Fibroblast of lung (primary cell): ENCODE measurements at regions not wholly inside any gene's neighbourhood (a gene's known extent, or its start where the extent isn't known, plus 50 kb on each side); places are given as distances from the start of the nearest gene placed in this dataset.

ENCODE experiments used
- DNase-seq, 2 donors: peaks; one replicate each; pipeline versions ENCODE4 v3.0.0 to v3.0.0-alpha.2; 2010; ENCODE audit warnings: low read depth in 2 of 2
- H2AFZ ChIP-seq: 2 replicates; pipeline ENCODE4 v1.5.1; 2012; ENCODE audit warnings: low read length, control low read depth, inconsistent platforms
- H3K27ac ChIP-seq: 2 replicates; pipeline ENCODE4 v1.5.1; 2011; ENCODE audit warnings: low read length, control low read depth; ENCODE audit not compliant: insufficient read depth
- H3K27me3 ChIP-seq: 2 replicates; pipeline ENCODE4 v1.5.1; 2011; ENCODE audit warnings: mild to moderate bottlenecking, low read length; ENCODE audit not compliant: control insufficient read depth, insufficient read depth
- H3K36me3 ChIP-seq: 2 replicates; pipeline ENCODE4 v1.5.1; 2011; ENCODE audit warnings: low read length; ENCODE audit not compliant: control insufficient read depth, insufficient read depth
- H3K4me1 ChIP-seq: 2 replicates; pipeline ENCODE4 v1.5.1; 2011; ENCODE audit warnings: low read length; ENCODE audit not compliant: control insufficient read depth, insufficient read depth; ENCODE audit errors: extremely low read depth
- H3K4me2 ChIP-seq: 2 replicates; pipeline ENCODE4 v1.5.1; 2011; ENCODE audit warnings: low read length, control low read depth; ENCODE audit not compliant: insufficient read depth; ENCODE audit errors: extremely low read depth
- H3K4me3 ChIP-seq, 4 experiments: fragments of 200-600 bp in 1 of 4; sonication (generic) in 1 of 4; replicated peaks in 1 of 4; 2 replicates each; pipeline ENCODE4 v1.5.1; 2011 to 2016; ENCODE audit warnings: low read length in 4 of 4, low read depth in 3 of 4, mild to moderate bottlenecking in 3 of 4, control low read depth in 2 of 4, inconsistent platforms in 1 of 4, mixed read lengths in 1 of 4; ENCODE audit not compliant: insufficient read depth in 1 of 4; ENCODE audit errors: control extremely low read depth in 1 of 4
- H3K79me2 ChIP-seq: 2 replicates; pipeline ENCODE4 v1.5.1; 2012; ENCODE audit warnings: mild to moderate bottlenecking, low read length, inconsistent platforms; ENCODE audit not compliant: control insufficient read depth, insufficient read depth
- H3K9ac ChIP-seq: 2 replicates; pipeline ENCODE4 v1.5.1; 2011; ENCODE audit warnings: mild to moderate bottlenecking, low read length, control low read depth; ENCODE audit not compliant: insufficient read depth
- H3K9me3 ChIP-seq: 2 replicates; pipeline ENCODE4 v1.5.1; 2012; ENCODE audit warnings: low read depth, low read length; ENCODE audit not compliant: control insufficient read depth, insufficient read depth
- H4K20me1 ChIP-seq: 2 replicates; pipeline ENCODE4 v1.5.1; 2011; ENCODE audit warnings: low read length; ENCODE audit not compliant: control insufficient read depth, insufficient read depth; ENCODE audit errors: extremely low read depth
- CTCF ChIP-seq, 2 donors: IDR thresholded peaks in 1 of 2; conservative IDR thresholded peaks in 1 of 2; 1 replicate in 1 of 2; 2 replicates in 1 of 2; pipeline ENCODE4 v1.5.1; 2011 to 2012; ENCODE audit warnings: low read length in 2 of 2, control low read depth in 1 of 2, inconsistent platforms in 1 of 2, low read depth in 1 of 2, mild to moderate bottlenecking in 1 of 2
- EZH2 ChIP-seq: IDR thresholded peaks from 2 replicates; pipeline ENCODE4 v1.5.1; 2012; ENCODE audit warnings: low read length, control low read depth, mild to moderate bottlenecking; ENCODE audit errors: missing control alignments

- TF ChIP-seq CTCF (conservative IDR thresholded peaks at IDR 0.05 in 1 of 2, IDR thresholded peaks at IDR 0.05 in 1 of 2; ENCODE audit: low read depth in 1 of 2, low read length in 2 of 2) = no peak
- TF ChIP-seq EZH2 = no peak
- no peaks in the 10 kb centered on the region for H3K36me3 ChIP-seq
- H3K4me1 ChIP-seq = no peaks in the 10 kb centered on the region
- no peak overlapping the region for H3K27ac ChIP-seq
- no peak overlapping the region for H2AFZ ChIP-seq
- H3K9ac ChIP-seq = no peak overlapping the region
- no peaks in the 10 kb centered on the region for H3K27me3 ChIP-seq
- DNase-seq = peak in 1 of 2 donors; percentile 87
- H3K4me3 ChIP-seq = no peak overlapping the region
- H4K20me1 ChIP-seq = no peaks in the 10 kb centered on the region
- H3K9me3 ChIP-seq = no peaks in the 10 kb centered on the region
- H3K4me2 ChIP-seq = no peak overlapping the region
- H3K79me2 ChIP-seq = no peaks in the 10 kb centered on the region
Observed at GRCh38 chr5:107284822-107285525, 385.8 kb downstream of the EFNA5 start.

GRCh38 chr5:107282061-107282460, 388.7 kb downstream of the EFNA5 start:
- no peaks in the 10 kb centered on the region for H3K4me1 ChIP-seq
- no peaks in the 10 kb centered on the region for H3K9me3 ChIP-seq
- no peak overlapping the region for H3K4me3 ChIP-seq
- no peak overlapping the region for H3K4me2 ChIP-seq
- H4K20me1 ChIP-seq = no peaks in the 10 kb centered on the region
- H3K27ac ChIP-seq = no peak overlapping the region
- H2AFZ ChIP-seq = no peak overlapping the region
- DNase-seq = peak in 1 of 2 donors; percentile 86
- TF ChIP-seq EZH2 = no peak
- no peak for TF ChIP-seq CTCF (conservative IDR thresholded peaks at IDR 0.05 in 1 of 2, IDR thresholded peaks at IDR 0.05 in 1 of 2; ENCODE audit: low read depth in 1 of 2, low read length in 2 of 2)
- H3K9ac ChIP-seq = no peak overlapping the region
- H3K36me3 ChIP-seq = no peaks in the 10 kb centered on the region
- H3K27me3 ChIP-seq = no peaks in the 10 kb centered on the region
- no peaks in the 10 kb centered on the region for H3K79me2 ChIP-seq

- Histone ChIP-seq H3K4me2 (no peak overlapping the region), H3K79me2 (no peaks in the 10 kb centered on the region), H3K9ac (no peak overlapping the region), H3K4me3 (no peak overlapping the region), H3K27ac (no peak overlapping the region), H3K27me3 (no peaks in the 10 kb centered on the region), H4K20me1 (no peaks in the 10 kb centered on the region), H3K36me3 (no peaks in the 10 kb centered on the region), H3K4me1 (no peaks in the 10 kb centered on the region), H3K9me3 (no peaks in the 10 kb centered on the region), H2AFZ (no peak overlapping the region)
- DNase-seq = no peak
- TF ChIP-seq EZH2 = no peak
- no peak for TF ChIP-seq CTCF (conservative IDR thresholded peaks at IDR 0.05 in 1 of 2, IDR thresholded peaks at IDR 0.05 in 1 of 2; ENCODE audit: low read depth in 1 of 2, low read length in 2 of 2)
Observed at GRCh38 chr5:107278774-107279173, 392.0 kb downstream of the EFNA5 start.
